ENCODE measurements at regions not wholly inside any gene's neighbourhood (a gene's known extent, or its start where the extent isn't known, plus 50 kb on each side); places are given as distances from the start of the nearest gene placed in this dataset.
A peak's percentile ranks its signal among the peaks of the same experiment; 100 is the strongest.

- Histone ChIP-seq H3K27ac (ENCODE audit: low read depth, low read length) (no peak overlapping the region), H3K9ac (ENCODE audit: low read length) (no peak overlapping the region), H2AFZ (ENCODE audit: low read depth, low read length, poor library complexity, severe bottlenecking) (no peak overlapping the region), H3K9me2 (ENCODE audit: insufficient read depth) (no peaks in the 10 kb centered on the region), H3K4me2 (ENCODE audit: low read length) (no peak overlapping the region), H3K27me3 (ENCODE audit: insufficient read depth, low read length) (no peaks in the 10 kb centered on the region), H3K79me2 (ENCODE audit: insufficient read depth, low read length) (no peaks in the 10 kb centered on the region), H3K36me3 (ENCODE audit: control insufficient read depth in 1 of 2, insufficient read depth in 2 of 2, low read length in 2 of 2) (no peaks in the 10 kb centered on the region), H3K4me1 (ENCODE audit: control insufficient read depth in 1 of 2, insufficient read depth in 2 of 2, low read length in 2 of 2) (0 out of 4 replicates have a peak, but pooled peaks cover 0 to 2% of the 10 kb centered on the region in 2 experiments), H4K20me1 (ENCODE audit: insufficient read depth) (no peaks in the 10 kb centered on the region), H3K9me3 (ENCODE audit: control insufficient read depth in 1 of 2, insufficient read depth in 1 of 2, low read depth in 1 of 2, low read length in 2 of 2) (no peaks in the 10 kb centered on the region), H3K4me3 (replicated peaks in 1 of 2; ENCODE audit: low read depth in 1 of 2, low read length in 2 of 2) (no peak overlapping the region)
- ATAC-seq (no peak), DNase-seq (ENCODE audit: low read depth, low spot score) (no peak)
- RAD21 ChIA-PET (ENCODE audit: low non-redundant PET in 1 of 2, low total read pairs in 2 of 2, uncharacterized antibody in 2 of 2, unreplicated experiment in 2 of 2), result no interaction called here
- CTCF ChIA-PET, result no interaction called here
- BruUV-seq (replicated peaks), result no TSS peak
- intact Hi-C loops (cut with micrococcal nuclease), result loop anchor here (10.0 kb wide), 1 partner anchor 367 kb away; no protein-coding TSS in a partner anchor
- POLR2A ChIA-PET, result no interaction called here
- TF ChIP-seq JUND (IDR thresholded peaks at IDR 0.05), result no peak
- TF ChIP-seq CBX3 (IDR thresholded peaks at IDR 0.05; ENCODE audit: low read depth), result no peak
- TF ChIP-seq EZH2phosphoT487 (IDR thresholded peaks at IDR 0.05; ENCODE audit: borderline replicate concordance), result no peak
Measured at GRCh38 chr7:82602066-82602465, 158.5 kb upstream of the CACNA2D1 start.

DNA sequence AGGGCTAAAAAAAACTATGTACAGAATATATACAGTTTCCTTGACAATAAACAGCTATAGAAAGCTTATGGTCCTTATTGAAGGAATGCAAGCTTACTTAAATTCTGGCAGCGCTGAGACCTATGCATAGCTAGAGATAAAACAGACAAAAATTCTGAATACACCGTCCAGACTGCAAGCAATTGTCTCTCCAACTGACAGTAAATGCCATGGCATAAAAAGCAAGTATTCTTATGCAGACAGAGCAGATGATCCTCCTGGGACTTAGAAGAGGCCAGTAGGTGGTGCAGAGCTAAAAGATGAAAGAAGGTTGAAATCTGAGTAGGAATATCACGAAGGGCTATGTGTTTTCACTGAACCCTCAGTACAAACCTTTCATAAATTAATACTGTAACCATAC lies 157.0 kb upstream of the CACNA2D1 start:
- H3K9me2 ChIP-seq (ENCODE audit: insufficient read depth), result no peaks in the 10 kb centered on the region
- no peak overlapping the region for H3K9ac ChIP-seq (ENCODE audit: low read length)
- H3K79me2 ChIP-seq (ENCODE audit: insufficient read depth, low read length), result no peaks in the 10 kb centered on the region
- intact Hi-C loops (cut with micrococcal nuclease), result loop anchor here (10.0 kb wide), 1 partner anchor 366 kb away; no protein-coding TSS in a partner anchor
- no peaks in the 10 kb centered on the region for H4K20me1 ChIP-seq (ENCODE audit: insufficient read depth)
- DNase-seq (ENCODE audit: low read depth, low spot score) (no peak), ATAC-seq (peak; percentile 53; the same call in 1 of the 2 replicates)
- BruUV-seq (replicated peaks), result no TSS peak
- no peaks in the 10 kb centered on the region for H3K27me3 ChIP-seq (ENCODE audit: insufficient read depth, low read length)
- RAD21 ChIA-PET (ENCODE audit: low non-redundant PET in 1 of 2, low total read pairs in 2 of 2, uncharacterized antibody in 2 of 2, unreplicated experiment in 2 of 2), result no interaction called here
- H3K27ac ChIP-seq (ENCODE audit: low read depth, low read length), result no peak overlapping the region
- POLR2A ChIA-PET, result no interaction called here
- H3K36me3 ChIP-seq (ENCODE audit: control insufficient read depth in 1 of 2, insufficient read depth in 2 of 2, low read length in 2 of 2), result no peaks in the 10 kb centered on the region
- H3K4me1 ChIP-seq (ENCODE audit: control insufficient read depth in 1 of 2, insufficient read depth in 2 of 2, low read length in 2 of 2), result 0 out of 4 replicates have a peak, but pooled peaks cover 0 to 2% of the 10 kb centered on the region in 2 experiments
- no peak overlapping the region for H3K4me2 ChIP-seq (ENCODE audit: low read length)
- CTCF ChIA-PET, result interaction anchor here (0.8 to 1.3 kb wide), 2 partner anchors 129 to 1102 kb away, joined by 4 read pairs; no protein-coding TSS in a partner anchor
- peak; percentile 5; the same call in 1 of the 2 replicates for TF ChIP-seq RAD21 (IDR thresholded peaks at IDR 0.05; ENCODE audit: low read depth)
- TF ChIP-seq POLR2AphosphoS5 (IDR thresholded peaks at IDR 0.05; ENCODE audit: low read depth, low read length), result no peak
- peak; percentile 55 for TF ChIP-seq TCF7L2 (IDR thresholded peaks at IDR 0.05; ENCODE audit: borderline replicate concordance, extremely low read depth, insufficient read depth, insufficient read length)
- 0 out of 6 replicates have a peak, but pooled peaks of 1 of the 3 experiments have one; percentile 9 for TF ChIP-seq CTCF (IDR thresholded peaks at IDR 0.05 in 2 of 3, conservative IDR thresholded peaks at IDR 0.05 in 1 of 3; ENCODE audit: borderline replicate concordance in 1 of 3, insufficient read depth in 1 of 3, low read depth in 2 of 3, low read length in 2 of 3)
- no peaks in the 10 kb centered on the region for H3K9me3 ChIP-seq (ENCODE audit: control insufficient read depth in 1 of 2, insufficient read depth in 1 of 2, low read depth in 1 of 2, low read length in 2 of 2)
- peak overlapping the region; percentile 60 for H2AFZ ChIP-seq (ENCODE audit: low read depth, low read length, poor library complexity, severe bottlenecking)
- no peak overlapping the region for H3K4me3 ChIP-seq (replicated peaks in 1 of 2; ENCODE audit: low read depth in 1 of 2, low read length in 2 of 2)
